GM19023 (cell line): ENCODE measurements at regions not wholly inside any gene's neighbourhood (a gene's known extent, or its start where the extent isn't known, plus 50 kb on each side); places are given as distances from the start of the nearest gene placed in this dataset.

Source experiments
- ATAC-seq: cut with Tn5 transposase; IDR thresholded peaks from one replicate; pipeline ENCODE4 v1.9.1; 2021; ENCODE audit warnings: mild to moderate bottlenecking, moderate library complexity; ENCODE audit not compliant: unreplicated experiment

- ATAC-seq = no peak
These were observed 409.4 kb downstream of the MED10 start for GRCh38 chr5:5968981-5969380.

GRCh38 chr5:5967944-5968343 lies 410.4 kb downstream of the MED10 start:
- no peak for ATAC-seq

- ATAC-seq = no peak
These were observed 411.0 kb downstream of the MED10 start for GRCh38 chr5:5967373-5967772.

- no peak for ATAC-seq
These were observed 413.2 kb downstream of the MED10 start for GRCh38 chr5:5965132-5965531.

- no peak for ATAC-seq
These were observed 414.0 kb downstream of the MED10 start for GRCh38 chr5:5964347-5964746.

GRCh38 chr5:5957737-5958136 lies 420.6 kb downstream of the MED10 start:
- ATAC-seq = no peak

GRCh38 chr5:5954275-5954598 lies 424.1 kb downstream of the MED10 start:
- no peak for ATAC-seq

GRCh38 chr5:5953584-5954274 lies 424.6 kb downstream of the MED10 start:
- no peak for ATAC-seq

- no peak for ATAC-seq
These were observed 426.4 kb downstream of the MED10 start for GRCh38 chr5:5951953-5952352.

GRCh38 chr5:5950658-5951057 lies 427.7 kb downstream of the MED10 start:
- ATAC-seq = no peak

GRCh38 chr5:5941486-5941885 lies 436.9 kb downstream of the MED10 start:
- ATAC-seq = no peak

GRCh38 chr5:5939759-5940370 lies 438.5 kb downstream of the MED10 start:
- no peak for ATAC-seq

- no peak for ATAC-seq
These were observed 444.7 kb downstream of the MED10 start for GRCh38 chr5:5933651-5934050.

- no peak for ATAC-seq
These were observed 445.5 kb downstream of the MED10 start for GRCh38 chr5:5932824-5933223.

GRCh38 chr5:5930561-5930960 lies 447.8 kb downstream of the MED10 start:
- ATAC-seq = no peak

GRCh38 chr5:5929291-5930020 lies 448.9 kb downstream of the MED10 start:
- ATAC-seq = no peak

GRCh38 chr5:5925191-5925590 lies 453.2 kb downstream of the MED10 start:
- no peak for ATAC-seq

GRCh38 chr5:5919411-5919810 lies 458.9 kb downstream of the MED10 start:
- ATAC-seq = no peak

GRCh38 chr5:5906778-5907177 lies 471.6 kb downstream of the MED10 start:
- no peak for ATAC-seq

- no peak for ATAC-seq
These were observed 473.2 kb downstream of the MED10 start for GRCh38 chr5:5905186-5905585.

GRCh38 chr5:5904113-5904512 lies 474.2 kb downstream of the MED10 start:
- no peak for ATAC-seq
